ENCODE measurements at regions not wholly inside any gene's neighbourhood (a gene's known extent, or its start where the extent isn't known, plus 50 kb on each side); places are given as distances from the start of the nearest gene placed in this dataset.

DNA sequence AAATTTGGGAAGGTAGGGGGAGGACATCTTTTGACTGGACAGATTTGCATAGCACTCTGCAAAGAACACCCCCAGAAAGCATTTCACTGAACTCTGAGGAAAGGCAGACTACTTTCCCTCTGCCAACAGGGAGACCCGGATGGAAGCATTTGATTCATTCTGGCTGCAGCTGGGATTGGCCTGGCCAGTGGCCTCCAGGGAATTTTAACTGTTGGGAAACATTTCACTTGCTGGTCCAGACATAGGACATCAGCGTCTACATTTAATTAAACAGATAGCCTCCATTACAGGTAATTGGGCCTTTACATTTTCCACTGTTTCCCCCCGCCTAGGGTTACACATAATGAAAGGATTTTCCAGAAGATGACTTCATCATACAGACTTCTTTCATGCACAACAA lies 92.8 kb downstream of the MARCHF4 start:
- H3K27ac ChIP-seq = no peak overlapping the region
- TF ChIP-seq, protein P1, sequence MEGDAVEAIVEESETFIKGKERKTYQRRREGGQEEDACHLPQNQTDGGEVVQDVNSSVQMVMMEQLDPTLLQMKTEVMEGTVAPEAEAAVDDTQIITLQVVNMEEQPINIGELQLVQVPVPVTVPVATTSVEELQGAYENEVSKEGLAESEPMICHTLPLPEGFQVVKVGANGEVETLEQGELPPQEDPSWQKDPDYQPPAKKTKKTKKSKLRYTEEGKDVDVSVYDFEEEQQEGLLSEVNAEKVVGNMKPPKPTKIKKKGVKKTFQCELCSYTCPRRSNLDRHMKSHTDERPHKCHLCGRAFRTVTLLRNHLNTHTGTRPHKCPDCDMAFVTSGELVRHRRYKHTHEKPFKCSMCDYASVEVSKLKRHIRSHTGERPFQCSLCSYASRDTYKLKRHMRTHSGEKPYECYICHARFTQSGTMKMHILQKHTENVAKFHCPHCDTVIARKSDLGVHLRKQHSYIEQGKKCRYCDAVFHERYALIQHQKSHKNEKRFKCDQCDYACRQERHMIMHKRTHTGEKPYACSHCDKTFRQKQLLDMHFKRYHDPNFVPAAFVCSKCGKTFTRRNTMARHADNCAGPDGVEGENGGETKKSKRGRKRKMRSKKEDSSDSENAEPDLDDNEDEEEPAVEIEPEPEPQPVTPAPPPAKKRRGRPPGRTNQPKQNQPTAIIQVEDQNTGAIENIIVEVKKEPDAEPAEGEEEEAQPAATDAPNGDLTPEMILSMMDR (conservative IDR thresholded peaks at IDR 0.05) = no peak
- TF ChIP-seq ZFX (IDR thresholded peaks at IDR 0.05) = no peak

DNA sequence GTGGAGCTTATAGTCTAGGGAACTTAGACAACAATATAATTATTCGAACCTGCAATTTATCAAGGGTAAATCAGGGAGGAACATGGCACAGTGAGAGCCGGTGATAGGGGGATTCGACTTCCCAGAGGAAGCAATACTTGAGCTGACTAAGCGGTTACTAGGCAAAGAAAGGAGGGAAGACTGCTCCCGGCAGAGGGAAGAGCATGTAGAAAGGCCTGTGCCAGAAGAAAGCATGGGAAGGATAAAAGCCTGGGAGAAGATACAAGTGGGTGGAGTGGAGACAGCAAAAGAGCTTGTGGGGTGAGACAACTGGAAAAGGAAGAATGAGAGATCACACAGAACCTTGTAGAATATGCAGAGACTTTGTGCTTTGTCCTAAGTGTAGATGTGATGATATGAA lies 93.3 kb downstream of the MARCHF4 start:
- no peak overlapping the region for H3K27ac ChIP-seq
- TF ChIP-seq ZFX (IDR thresholded peaks at IDR 0.05) = no peak
- TF ChIP-seq, protein P1 (conservative IDR thresholded peaks at IDR 0.05) = no peak

GRCh38 chr2:216275890-216276289 lies 96.4 kb downstream of the MARCHF4 start:
- H3K27ac ChIP-seq = no peak overlapping the region
- TF ChIP-seq ZFX (IDR thresholded peaks at IDR 0.05) = no peak
- TF ChIP-seq, protein P1 (conservative IDR thresholded peaks at IDR 0.05) = no peak

DNA sequence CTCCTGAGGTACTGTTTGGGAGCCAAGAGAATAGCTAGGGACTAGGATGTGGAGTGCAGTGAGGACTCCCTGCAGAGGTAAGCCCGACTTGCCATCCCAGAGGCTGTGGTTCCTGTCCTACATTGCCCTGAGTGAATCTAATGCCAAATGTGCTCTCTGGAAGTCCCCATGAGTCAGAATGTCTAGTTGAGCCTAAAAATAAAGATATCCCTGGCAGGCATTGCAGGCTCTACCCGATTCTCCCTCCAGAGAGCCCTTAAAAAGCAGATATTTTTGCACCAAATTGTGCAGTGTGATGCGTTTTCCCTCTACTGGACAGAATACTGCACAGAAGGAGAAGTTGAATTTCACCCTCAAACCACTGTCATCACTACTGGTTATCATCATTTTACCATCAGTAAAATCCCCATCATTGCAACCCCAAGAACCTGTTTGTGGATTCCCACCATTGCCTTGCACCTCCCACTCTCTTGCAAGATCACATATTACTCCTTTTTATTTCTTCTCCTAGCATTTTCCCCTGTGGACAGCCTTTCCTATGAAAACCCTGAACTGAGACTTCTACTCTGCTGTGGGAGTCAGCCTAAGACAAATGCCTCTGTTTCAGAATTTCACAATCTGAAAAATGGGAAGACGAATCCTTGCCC lies 98.0 kb downstream of the MARCHF4 start:
- H3K27ac ChIP-seq = no peak overlapping the region
- TF ChIP-seq ZFX (IDR thresholded peaks at IDR 0.05) = no peak
- TF ChIP-seq, protein P1 (conservative IDR thresholded peaks at IDR 0.05) = no peak

GRCh38 chr2:216261042-216261537 lies 111.2 kb downstream of the MARCHF4 start:
- TF ChIP-seq ZFX (IDR thresholded peaks at IDR 0.05) = no peak
- TF ChIP-seq, protein P1 (conservative IDR thresholded peaks at IDR 0.05) = no peak
- no peak overlapping the region for H3K27ac ChIP-seq

GRCh38 chr2:216260629-216261028 lies 111.7 kb downstream of the MARCHF4 start:
- TF ChIP-seq, protein P1 (conservative IDR thresholded peaks at IDR 0.05) = no peak
- no peak for TF ChIP-seq ZFX (IDR thresholded peaks at IDR 0.05)
- no peak overlapping the region for H3K27ac ChIP-seq

DNA sequence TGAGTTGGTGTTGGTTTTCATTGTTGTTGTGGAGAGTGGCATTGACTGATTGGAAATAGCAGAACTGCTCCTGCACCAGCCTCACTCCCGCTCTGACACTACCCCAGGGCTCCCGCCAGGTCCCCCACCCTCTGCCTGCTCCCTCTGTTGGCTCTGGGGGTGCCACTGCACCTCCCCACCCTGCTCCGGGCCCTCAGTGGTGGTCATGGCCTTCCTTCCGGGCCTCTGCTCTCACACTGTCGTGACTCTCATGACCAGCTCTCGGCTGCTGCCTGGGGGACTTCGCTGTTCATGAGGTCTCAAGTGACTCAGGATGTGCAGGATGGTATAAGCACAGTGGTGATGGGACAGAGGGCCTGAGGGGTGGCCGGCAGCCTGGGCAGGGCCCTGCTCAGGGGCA lies 113.2 kb downstream of the MARCHF4 start:
- TF ChIP-seq, protein P1 (conservative IDR thresholded peaks at IDR 0.05) = no peak
- no peak for TF ChIP-seq ZFX (IDR thresholded peaks at IDR 0.05)
- H3K27ac ChIP-seq = no peak overlapping the region
